Endometrium (tissue), 2 donors: ENCODE measurements at regions not wholly inside any gene's neighbourhood (a gene's known extent, or its start where the extent isn't known, plus 50 kb on each side); places are given as distances from the start of the nearest gene placed in this dataset.
"Not testable (repeated sequence)": the region's sequence is repeated elsewhere in the genome, so short reads cannot be mapped to it uniquely, and the experiment has no call there.

Experiments used
- FAIRE-seq: peaks from 2 replicates; lab custom pipeline; 2012; peaks lifted over from hg19 to GRCh38; lab: Jason Lieb, UNC
- donor health status: control.
- donor health status: control.

- no peak for FAIRE-seq
Measured at GRCh38 chr7:53596230-53596629, 560.8 kb downstream of the POM121L12 start.

- FAIRE-seq = no peak
Measured at GRCh38 chr7:53600296-53600695, 564.9 kb downstream of the POM121L12 start.

DNA sequence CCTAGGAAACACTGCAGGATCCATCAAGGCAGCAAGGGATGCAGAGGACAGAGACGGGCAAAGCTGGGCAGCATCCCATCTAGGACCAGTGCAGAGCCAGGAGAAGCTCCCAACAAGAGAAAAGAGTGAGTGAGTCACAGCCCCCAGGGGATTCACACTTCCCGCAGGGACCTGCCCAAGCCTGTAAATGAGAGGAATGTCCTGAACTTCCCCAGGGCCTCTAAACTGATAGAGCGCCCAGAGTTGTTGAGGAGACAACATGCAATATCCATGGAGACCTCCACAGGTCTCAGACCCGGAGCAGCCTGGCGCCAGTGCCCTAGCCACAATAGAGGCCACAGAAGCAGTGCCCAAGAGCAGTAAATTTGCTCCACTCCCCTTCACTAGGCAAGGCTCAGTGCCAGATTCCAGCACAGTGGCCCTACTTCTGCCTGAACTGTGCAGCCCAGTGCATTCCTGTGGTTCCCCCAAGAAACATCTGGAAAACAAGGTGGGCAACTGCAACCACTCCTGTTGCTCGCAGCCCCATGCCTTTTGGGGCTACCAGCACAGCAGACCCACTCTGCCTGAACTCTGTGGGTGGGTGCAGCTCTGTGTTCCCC lies 567.5 kb downstream of the POM121L12 start:
- no peak for FAIRE-seq

DNA sequence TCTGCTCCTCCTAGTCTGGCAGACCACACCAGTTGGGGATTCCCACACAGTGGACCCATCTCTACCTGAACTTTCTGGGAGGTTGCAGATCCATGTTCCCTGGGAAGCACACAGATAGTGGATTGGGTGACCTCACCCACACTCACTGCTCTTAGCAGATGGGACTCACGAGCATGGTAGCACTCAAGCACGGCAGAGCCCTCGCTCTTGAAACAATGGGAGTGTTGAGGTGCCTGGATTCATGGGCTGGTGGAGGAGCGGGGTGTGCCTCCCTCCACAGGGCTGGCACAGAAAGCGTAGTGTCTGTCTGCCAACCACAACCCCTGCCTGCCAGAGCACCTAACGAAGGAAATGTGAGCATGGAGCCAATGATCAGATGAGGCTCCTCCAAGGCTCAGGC lies 568.0 kb downstream of the POM121L12 start:
- FAIRE-seq = no peak

DNA sequence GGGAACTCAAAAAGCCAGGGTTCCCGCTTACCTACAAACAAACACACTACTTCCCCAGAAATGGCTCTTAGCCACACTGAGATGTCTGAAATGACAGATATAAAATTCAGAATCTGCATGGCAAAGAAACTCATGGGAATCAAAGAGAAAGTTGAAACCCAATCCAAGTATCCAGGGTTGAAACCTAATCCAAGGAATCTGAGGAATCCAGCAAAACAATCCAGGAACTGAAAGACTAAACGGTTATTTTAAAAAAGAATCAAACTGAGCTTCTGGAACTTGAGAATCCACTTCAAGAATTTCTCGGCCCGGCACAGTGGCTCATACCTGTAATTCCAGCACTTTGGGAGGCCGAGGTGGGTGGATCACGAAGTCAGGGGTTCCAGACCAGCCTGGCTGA lies 568.8 kb downstream of the POM121L12 start:
- FAIRE-seq = no peak

DNA sequence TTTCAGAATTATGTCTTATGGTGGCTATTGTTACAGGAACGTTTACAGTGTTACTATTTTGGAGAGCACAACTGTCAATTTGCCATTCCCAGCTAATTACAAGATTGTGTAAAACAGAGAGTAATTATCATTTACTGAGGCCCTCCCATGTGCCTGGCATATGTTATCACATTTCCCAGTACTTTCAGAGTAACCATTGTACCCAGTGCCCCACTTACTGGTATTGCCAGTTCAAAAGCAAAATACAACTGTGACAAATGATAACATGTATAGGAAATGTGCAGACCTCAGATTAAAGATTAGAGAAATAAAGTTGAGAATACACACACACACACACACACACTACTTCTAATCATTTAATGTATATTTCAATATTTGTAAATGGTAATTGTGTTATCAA lies 572.5 kb downstream of the POM121L12 start:
- FAIRE-seq = no peak

DNA sequence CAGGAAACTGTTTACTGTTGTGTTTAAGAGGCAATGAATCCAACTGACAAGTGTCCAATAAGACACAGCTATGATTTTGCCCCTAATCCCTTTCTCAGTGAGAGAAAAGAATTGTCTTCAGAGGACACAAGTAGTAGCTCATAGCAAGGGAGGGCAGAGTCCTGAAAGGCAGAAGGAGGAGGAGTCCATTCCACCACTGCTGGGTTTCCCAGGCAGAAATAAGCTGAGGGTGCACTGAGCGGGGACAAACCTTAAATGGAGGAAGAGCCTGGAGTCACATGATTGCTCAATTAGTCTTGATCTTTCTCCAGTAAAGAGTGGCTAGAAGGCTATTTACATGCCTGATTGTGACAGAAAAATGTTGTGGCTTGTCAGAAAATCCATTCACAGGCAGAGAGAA lies 573.8 kb downstream of the POM121L12 start:
- FAIRE-seq = no peak

DNA sequence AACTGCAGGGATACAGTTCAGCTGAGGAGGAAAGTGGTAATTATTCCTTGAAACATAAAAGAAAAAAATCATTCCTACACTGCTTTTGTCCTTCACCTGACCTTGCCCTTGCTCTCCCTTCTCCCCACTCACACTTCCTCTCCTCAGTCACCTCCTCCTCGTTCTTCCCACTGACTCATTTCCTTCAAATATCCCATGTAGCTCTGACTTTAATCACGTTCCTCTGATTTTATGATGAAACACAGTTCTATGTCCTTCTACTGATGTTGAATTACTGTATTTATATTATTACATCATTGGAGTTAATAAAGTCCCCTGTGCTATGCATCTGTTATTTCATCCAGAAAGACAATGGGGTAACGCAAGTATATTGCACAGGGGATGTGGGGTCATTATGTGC lies 575.6 kb downstream of the POM121L12 start:
- no peak for FAIRE-seq

DNA sequence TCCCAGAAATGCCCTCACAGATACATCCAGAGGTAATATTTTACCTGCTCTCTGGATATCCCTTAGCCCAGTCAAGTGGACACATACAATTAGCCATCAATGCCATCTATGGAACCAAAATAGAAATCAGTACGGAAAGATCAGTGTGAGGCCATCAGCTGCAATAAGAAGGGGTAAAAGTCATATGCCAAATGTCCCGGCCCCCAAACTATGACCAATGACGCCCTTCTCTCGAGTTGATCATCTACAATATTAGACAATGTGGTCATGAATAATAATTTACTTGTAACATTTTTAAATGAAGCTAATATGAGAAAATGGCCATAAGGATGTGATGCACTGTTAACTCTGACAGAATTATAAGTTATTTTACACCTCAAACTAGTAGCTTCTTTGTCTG lies 588.9 kb downstream of the POM121L12 start:
- no peak for FAIRE-seq

DNA sequence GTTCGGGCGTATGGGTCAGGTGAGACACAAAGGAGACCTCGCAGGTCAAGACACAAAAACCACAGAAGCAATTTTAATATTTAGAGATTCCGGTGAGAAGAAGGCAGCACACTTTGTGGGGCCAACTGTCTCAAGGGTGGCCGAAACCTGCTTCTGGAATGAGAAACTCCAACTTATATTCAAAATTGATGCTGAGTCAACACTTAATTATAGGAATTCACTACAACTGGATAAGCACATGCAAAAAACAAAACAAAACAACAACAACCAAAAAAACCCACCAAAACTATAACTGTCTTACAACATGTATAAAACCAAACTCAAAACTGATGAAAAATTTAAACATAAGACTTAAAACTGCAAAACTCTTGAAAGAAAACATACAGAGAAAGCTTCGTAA lies 593.3 kb downstream of the POM121L12 start:
- FAIRE-seq = no peak

DNA sequence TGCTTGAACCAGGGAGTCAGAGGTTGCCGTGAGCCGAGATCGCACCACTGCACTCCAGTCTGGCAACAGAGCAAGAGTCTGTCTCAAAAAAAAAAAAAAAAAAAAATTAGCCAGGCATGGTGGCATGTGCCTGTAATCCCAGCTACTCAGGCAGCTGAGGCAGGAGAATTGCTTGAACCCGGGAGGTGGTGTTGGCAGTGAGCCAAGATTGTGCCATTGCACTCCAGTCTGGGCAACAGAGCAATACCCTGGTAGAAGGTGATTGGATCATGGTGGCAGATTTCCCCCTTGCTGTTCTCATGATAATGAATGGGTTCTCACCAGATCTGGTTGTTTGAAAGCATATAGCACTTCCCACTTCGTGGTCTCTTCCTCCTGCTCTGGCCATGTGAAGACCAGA lies 599.8 kb downstream of the POM121L12 start:
- FAIRE-seq = not testable (repeated sequence)

- no peak for FAIRE-seq
Measured at GRCh38 chr7:53638517-53638916, 603.1 kb downstream of the POM121L12 start.

DNA sequence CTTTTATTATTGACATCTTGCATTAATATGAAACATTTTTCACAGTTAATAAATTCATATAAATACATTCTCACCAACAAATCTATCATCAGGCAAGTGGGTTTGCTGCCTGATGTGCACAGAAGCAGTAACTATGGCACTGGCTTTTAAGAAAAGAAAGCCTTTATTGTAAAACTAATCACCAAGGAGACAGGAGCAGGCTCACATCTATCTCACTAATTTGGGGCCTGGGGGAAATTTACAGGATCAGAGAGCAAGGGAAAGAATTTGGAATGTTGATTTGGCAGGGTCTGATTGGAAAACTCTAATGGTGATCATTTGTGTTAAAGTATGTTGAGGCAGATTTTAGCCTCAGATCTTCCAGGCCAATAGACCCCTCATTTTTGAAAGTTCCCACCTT lies 605.7 kb downstream of the POM121L12 start:
- FAIRE-seq = no peak

DNA sequence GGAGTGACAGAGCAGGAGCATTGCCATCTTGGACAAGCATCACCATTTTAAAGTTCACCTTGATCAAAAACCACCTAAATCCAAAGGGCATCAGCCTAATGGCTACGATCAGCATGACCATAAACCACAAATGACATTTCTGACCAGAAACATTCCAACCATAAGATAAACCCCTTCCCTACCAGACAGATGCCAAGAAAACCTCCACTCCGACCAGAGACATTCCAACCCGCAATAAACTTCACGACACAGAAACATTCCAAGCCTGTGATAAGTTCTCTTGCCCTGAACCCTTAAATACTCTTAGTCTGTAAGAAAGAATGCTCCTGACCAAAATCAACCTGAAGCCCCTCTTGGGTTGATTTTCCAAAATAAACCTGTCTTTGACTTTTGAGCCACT lies 606.9 kb downstream of the POM121L12 start:
- FAIRE-seq = no peak

DNA sequence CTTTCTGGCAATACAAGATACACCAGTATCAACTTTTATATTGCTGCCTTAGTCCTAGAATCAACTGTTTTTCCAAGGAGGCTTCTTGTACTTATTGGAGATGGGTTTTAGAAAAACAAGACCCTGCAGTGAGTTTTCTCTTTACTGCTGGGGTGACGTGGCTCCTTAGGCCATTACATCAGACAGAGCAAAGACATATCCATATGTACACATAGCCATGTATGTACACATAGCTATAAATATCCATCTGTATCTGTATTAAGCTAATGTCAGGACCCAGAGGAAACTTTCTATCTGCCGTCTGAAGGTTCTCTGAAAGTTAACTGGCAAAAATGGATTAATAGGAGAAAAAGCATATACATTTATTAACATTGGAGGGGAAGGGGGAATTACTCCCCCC lies 607.4 kb downstream of the POM121L12 start:
- no peak for FAIRE-seq

GRCh38 chr7:53656881-53657280 lies 621.4 kb downstream of the POM121L12 start:
- FAIRE-seq = no peak

GRCh38 chr7:53657586-53657985 lies 622.2 kb downstream of the POM121L12 start:
- no peak for FAIRE-seq

DNA sequence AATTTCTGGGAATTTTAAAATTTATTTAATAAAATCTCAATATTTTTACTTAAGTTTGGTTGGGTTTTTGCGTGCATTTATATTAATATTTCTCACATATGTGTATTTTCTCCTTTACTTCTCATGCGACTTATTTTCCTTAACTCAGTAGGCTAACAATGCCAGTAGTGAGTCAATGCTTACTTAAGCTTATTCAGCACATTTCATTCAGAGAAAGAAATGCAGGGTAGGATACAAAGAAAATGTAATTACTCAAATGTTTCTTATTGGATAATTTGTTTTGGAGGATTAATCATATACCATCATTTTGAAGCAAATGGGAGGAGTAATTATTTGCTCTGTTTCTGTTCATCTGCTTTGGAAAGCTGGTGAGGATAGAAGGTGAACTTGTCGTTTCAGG lies 623.5 kb downstream of the POM121L12 start:
- FAIRE-seq = no peak

DNA sequence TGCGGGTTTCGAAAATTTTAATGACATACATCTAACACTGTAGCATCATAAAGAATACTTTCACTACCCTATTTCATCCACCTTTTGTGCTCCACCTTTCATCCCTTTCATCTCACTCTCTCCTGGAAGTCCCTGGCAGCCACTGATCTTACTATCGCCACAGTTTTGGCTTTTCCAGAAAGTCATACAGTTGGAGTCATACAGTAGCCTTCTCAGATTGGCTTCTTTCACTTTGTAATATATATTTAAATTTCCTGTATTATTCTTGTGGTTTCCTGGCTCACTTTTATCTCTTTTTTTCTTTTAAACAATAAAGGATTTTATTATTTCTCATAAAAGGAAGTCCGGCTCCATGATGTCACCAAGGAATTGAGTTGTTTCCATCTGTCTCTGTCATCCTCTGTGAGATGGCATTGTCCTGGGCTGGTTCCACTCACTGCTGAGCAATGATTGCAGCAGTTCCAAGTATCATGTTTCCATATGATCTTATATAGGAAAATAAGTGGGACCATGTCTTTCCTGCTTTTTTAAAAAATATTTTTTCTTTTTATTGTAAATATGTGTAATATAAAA lies 626.3 kb downstream of the POM121L12 start:
- FAIRE-seq = no peak

DNA sequence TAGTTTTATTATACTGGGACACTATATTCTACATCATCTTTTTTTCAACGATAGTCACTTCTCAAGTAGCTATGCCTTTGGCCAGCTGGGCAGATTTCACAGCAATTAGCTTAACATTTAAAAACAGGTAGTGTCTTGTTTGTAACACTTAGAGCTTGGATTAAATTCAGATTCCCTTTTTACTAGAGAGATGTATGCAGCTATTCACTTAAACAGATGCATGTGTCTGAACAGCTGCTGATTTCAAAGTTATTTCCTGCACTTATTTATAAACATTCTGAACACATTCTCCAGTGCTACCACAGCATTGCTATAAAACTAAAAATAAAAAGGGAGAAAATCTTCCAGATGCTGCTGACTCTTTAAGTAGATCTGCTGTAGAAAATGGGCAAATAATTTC lies 637.2 kb downstream of the POM121L12 start:
- FAIRE-seq = no peak

- FAIRE-seq = no peak
Measured at GRCh38 chr7:53675835-53676234, 640.4 kb downstream of the POM121L12 start.

DNA sequence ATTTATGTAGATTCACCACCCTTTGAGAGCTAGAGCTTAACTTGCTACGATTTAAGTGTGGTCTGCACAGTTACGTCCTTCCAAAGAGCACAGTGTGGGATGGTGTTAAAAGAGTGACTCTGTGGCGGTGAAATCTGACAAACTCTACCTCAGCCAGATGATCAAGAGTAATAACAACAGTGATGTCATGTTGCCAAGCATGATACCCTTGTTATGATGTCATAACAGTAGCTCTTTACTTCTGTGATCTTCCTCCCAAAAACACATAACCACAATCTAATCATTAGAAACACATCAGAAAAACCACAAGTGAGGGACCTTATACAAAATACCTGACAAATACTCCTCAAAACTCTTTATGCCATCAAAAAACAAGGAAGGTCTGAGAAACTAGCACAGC lies 649.3 kb downstream of the POM121L12 start:
- FAIRE-seq = no peak

GRCh38 chr7:53690411-53690810 lies 655.0 kb downstream of the POM121L12 start:
- no peak for FAIRE-seq

DNA sequence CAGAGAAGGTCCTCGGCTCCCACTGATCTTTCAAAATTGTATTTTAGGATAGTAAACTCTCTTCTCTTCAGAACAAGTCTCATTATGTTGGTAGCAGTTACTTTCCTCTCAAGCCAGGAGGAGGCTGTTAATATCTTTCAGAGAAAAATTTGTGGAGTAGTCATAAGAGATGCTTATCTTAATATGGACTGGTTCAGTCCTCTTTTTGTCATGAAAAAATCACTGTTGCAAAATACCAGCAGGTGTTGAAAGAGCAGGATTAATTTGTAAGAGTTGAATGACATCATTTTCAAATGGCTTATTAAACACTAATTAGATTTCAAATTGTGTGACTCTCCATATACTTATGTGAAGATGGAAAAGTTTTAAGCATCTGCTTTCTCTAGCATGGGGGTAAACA lies 662.5 kb downstream of the POM121L12 start:
- no peak for FAIRE-seq
